CMK (cell line): ENCODE measurements at regions not wholly inside any gene's neighbourhood (a gene's known extent, or its start where the extent isn't known, plus 50 kb on each side); places are given as distances from the start of the nearest gene placed in this dataset.

Experiments used
- DNase-seq: peaks from one replicate; pipeline ENCODE4 v3.0.0-alpha.2; 2010; ENCODE audit warnings: low read depth

DNA sequence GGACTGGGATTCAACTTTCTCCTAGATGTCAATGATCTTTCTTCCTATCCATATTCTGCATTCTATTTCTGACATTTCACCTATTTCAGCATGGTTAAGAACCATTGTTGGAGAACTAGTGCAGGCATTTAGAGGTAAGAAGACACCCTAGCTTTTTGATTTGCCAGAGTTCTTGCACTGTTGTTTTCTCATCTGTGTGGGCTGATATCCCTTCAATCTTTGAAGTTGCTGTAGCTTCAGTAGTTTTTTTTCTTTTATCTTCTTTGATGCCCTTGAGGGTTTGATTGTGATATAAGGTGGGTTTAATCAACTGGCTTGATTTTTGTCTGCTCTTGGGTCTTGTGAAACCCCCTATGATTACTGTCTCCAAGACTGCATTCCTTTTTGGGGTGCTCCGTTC lies 502.1 kb downstream of the ETS1 start:
- no peak for DNase-seq

DNA sequence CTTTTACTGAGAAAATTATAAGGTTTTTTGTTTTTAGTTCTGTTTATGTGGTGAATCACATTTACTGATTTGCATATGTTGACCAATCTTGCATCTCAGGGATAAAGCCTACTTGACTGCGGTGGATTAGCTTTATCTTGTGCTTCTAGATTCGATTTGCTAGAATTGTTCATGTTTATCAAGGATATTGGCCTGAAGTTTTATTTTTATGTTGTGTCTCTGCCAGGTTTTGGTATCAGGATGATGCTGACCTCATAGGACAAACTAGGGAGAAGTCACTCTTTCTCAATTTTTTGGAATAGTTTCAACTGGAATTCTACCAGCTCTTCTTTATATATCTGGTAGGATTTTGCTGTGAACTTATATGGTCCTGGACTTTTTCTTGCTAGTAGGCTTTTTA lies 504.8 kb downstream of the ETS1 start:
- DNase-seq, result no peak

DNA sequence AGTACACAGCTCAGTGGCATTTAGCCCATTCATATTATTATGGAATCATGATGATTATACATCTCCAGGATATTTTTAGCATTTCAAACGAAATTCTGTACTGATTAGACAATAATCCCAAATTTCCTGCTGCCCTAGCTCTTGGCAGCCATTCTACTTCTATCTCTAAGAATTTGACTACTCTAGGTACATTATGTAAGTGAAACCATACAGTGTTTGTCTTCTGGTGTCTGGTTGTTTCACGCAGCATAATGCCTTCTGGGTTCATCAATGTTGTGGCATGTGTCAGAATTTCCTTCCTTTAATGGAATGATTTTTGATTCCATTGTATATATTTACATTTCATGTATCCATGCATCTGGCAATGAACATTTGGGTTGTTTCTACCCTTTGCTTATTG lies 517.7 kb downstream of the ETS1 start:
- DNase-seq, result no peak

DNA sequence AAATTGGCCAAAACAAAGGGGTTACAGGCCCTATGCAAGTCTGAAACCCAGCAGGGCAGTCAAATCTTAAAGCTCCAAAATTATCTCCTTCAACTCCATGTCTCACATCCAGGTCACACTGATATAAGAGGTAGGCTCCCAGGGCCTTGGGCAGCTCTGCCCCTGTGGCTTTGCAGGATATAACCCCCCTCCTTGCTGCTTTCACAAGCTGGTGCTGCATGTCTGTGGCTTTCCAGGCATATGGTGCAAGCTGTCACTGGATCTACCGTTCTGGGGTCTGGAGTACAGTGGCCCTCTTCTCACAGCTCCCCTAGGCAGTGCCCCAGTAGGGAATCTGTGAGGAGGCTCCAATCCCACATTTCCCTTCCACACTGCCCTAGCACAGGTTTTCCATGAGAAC lies 519.6 kb downstream of the ETS1 start:
- no peak for DNase-seq

DNA sequence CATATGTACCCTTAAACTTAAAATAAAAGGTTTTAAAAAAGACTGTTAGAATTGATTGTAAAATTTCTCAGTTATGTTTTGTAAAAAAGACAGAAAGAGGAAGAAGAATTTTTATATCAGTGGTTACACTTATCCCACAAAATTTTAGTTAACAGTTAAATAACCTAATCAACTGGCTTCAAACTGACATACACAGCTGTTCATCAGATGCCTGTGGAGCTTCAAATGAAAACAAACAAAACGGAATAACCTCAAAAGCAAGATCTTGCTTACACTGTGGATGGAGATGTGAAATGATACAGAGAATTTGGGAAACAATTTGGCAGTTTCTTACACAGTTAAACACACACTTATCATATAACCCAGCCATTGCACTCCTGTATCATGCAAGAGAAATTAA lies 521.0 kb downstream of the ETS1 start:
- no peak for DNase-seq

DNA sequence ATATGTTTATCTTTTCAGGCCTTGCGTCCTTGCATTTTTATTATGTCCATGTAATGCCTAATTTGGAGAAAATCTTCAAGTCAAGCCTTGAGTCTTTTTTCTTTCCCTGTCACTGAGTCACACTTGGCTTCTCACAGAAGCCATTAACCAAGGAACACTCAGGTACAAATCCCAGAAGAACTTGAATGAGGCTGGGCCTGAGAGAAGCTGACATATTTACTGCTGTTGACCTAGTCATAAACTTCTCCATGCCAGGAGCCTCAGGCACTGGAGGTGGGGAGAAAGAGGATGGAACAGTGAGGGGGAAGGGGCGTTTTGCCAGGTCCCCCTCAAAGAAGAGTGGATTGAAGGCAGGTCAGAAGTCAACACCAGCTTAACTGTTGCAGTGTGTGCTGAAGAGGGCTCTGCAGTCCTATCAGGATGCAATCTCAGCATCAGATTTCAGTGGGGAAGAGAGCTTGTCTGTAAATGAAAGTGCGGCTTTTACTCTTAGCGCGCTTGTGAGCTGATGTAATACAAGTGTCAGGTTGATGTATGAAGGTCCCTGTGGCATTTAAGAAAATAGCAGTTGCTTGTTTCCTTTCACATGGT lies 526.0 kb downstream of the ETS1 start:
- DNase-seq, result no peak

DNA sequence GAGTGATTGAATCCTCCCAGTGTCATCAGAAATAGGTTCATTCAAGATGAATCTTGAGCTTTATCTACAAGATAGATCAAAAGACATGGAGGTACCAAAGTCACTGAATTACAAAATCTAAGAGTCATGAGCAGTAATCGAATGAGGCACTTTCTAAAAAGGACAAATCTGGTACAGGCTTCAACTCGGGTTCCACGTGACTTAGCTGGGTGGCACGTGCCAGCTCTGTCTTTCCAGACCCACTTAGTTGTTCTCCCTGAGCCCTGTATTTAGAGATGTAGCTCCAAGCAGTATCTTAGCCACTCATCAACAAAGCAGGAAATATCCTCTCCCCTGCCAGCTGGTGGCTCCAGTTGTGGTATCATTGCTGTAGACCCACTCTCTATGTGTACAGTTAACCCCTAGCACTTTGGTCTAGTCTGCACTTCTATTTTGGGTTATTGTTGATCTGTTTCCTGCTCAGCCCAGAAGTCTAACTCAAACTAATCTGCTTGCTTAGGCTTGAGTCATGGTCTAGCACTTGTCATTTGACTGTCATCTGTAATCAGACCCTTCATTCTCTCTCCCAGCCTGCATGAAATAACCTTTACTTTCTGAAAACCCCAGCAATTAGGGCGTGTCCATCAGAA lies 528.7 kb downstream of the ETS1 start:
- DNase-seq, result no peak

DNA sequence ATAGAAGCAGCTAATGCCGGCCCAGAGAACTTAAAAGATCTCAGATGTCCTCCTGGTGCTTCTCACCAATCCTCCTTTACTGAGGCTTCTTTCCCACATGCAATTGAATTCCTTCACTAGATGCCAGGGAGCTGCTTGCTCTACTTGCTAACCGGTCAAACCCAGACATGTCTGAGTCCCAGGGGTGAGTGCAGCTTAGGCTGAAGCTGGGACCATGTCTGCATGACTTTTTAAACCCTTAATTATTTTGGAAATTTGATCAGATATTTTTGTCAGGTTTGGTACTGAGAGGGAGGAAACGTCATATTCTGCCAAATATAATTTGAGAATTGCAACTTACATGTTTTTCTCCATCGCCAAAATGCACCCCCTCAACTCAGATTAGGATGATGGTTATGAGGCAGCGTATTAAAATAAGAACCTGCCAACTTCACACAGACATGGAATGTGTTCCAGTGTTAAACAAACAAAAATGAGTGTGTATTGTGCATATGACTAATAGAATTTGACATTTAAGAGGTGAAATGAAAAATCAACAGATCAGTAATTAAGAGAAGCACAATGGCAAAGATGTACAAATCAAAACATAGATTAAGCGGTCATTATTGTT lies 529.5 kb downstream of the ETS1 start:
- no peak for DNase-seq

DNA sequence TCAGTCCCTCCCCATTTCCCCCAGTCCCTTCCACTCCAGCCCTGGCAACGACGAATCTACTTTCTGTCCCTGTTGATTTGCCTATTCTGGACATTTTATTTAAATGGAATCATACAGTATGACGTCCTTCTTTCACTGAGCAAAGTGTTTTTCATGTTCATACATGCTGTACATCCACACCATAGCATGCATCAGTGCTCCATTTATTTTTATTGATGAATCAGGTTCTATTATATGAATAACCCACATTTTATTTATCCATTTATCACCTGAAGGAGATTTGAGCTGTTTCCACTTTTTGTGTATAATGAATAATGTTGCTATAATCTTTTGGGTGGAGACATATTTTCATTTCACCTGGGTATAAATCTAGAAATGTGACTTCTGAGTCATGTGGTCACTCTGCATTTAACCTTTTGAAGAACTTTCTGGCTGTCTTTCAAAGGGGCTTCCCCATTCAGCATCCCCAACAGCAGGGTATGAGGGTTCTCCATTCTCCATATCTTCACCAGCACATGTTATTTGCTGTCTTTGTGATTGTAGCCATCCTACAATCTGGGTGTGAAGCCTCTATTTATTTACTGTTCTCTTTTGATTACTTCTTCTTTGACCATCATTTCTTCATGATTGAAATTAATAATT lies 531.7 kb downstream of the ETS1 start:
- DNase-seq, result no peak

DNA sequence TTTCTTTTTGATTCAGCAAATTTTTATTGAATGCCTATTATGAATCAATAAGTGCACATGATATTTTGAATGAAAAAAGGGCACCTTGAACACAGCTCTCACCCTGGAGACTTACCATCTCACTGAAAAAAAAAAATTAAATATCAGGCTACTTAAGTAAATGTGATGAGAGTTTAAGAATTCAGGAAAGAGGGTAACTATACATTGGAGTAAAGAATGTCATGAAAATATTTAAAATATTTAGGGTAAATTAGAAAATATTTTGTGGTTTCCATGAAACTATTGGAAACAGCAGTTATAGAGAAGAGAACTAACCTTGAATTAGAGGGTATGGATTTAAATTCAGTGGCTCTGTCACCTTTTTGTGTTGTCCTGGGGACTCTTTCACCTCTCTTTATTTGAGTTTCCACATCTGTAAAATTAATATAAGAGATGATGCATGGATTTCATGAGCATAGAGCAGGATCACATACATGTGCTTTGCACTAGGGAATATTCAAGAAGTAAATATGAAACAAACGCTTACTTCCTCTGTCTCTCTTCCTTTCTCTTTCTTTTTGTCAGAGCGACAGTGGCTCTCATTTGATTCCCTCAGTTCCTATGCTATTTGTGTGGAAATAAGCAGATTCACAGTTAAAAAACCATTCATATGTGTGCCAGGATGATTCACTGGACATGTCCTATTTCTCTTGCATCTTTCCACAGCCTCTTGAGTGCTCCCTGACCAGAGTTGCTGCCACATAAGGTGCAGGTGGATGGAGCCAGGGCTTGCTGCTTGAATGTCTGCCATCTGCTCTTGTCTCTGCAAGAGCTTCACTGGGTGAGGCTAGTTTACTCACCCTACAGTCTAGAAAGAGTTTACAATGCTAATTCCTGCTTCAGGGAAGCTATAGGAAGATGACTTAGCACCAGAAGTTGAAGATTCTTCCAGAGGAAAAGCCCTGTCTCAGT lies 533.1 kb downstream of the ETS1 start:
- no peak for DNase-seq

DNA sequence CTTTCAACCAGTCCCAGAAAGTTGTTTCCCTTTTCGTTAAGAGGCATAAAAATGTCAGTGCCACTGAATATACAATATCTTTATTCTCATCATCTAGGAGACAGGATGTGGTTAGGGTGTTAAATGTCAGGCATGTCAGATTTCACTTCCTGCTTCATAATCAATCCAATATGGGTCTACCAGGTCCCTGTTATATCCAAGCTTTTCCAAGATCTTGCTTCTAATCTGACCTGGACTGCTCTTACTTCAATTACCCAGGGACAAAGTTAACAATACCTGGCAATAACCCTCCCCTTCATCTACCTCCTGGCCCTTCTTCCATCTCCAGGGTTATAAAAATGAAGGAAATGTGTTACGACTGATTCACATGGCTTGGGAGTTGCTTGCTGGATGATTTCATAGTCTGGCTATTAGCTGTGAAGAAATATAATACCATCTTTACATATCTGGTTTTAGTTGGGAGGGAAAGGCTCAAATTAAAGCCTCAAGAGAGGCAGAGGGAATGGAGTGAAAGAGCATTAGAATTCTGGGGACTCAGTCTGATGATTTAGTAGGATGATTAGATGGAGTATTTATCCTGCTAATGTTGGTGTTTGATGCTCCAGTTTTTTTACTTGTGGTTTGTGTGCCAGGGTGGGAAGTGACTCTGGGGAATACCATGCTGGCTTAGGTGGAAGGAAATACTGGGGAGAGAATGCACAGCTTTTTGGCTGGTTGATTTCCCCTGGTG lies 534.3 kb downstream of the ETS1 start:
- DNase-seq, result no peak

DNA sequence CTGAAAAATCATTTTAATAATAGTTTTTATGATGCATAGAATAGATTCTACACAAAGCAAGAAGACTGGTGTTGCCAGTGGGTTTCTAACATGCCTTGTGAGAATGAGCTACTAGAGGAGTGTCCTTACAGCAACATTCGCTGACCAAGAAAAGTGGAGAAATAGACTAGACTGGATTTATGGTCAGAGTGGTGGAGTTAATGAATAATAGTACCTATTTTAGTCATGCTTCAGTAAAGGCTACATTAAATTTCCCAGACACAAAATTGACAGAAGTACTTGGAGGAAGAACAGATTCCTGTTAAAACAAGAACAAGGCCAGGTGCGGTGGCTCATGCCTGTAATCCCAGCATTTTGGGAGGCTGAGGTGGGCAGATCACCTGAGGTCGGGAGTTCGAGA lies 539.2 kb downstream of the ETS1 start:
- no peak for DNase-seq

DNA sequence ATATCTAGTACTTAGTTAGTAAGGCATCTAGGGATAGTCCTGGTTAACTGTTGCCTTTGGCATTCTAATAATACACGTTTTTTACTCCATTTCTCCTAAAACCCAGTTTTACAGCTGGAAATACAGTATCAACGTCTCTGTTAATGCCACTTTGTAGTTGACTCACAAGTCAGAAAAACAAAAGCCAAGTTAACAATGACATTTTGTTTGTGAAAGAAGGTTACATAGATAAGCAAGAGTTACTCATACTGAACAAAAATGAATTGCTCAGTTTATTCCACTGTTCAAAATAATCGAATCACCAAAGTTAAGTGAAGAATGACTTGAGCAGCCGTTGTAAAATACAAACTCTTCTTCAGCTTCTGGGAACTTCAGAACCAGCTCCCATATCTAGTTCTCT lies 540.3 kb downstream of the ETS1 start:
- DNase-seq, result no peak

DNA sequence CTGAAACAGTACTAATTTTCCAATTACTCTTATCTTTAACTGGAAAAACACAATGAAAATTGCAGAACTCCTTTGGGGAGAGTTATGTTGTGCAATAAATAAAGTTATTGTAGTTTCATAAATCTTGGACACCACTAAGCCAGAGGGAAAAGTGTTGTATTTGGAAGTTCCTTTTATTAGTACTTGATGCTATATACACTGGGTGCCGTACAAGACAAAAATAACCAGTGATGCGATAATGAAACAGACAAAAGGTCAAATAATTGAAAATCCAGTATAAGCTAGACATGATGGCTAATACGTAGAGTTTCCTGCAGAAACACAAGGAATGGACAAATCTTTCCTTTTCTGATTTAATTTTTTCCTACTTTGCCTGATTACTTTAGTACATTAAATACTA lies 541.1 kb downstream of the ETS1 start:
- DNase-seq, result no peak

DNA sequence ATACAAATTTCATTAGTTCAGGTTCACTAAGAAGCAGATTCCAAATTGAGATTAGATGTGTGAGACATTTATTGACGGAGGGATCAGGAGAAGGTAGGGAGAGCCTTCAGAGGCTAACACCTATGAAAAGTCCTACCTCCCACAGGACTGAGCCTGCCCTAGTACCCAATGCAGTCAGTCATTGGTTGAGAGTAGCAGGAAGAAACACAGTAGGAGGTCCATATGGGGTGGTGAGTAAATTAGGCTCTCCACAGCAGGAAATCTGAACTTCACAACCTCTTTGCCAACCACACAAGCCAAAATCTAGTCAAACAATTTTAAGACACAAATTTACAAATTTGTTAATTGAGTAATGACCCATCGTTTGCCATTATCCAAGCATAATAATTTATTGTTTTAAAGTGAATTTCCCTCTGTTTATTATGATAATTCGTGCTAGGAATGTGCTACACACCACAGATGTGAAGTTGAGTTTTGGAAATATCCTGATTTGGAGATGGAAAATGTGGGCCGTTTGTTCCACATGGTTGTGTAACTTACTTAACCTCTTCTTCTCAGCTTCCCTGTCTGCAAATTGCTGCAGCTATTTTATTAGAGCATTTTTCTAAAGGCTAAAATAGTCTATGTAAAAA lies 542.1 kb downstream of the ETS1 start:
- DNase-seq, result no peak

DNA sequence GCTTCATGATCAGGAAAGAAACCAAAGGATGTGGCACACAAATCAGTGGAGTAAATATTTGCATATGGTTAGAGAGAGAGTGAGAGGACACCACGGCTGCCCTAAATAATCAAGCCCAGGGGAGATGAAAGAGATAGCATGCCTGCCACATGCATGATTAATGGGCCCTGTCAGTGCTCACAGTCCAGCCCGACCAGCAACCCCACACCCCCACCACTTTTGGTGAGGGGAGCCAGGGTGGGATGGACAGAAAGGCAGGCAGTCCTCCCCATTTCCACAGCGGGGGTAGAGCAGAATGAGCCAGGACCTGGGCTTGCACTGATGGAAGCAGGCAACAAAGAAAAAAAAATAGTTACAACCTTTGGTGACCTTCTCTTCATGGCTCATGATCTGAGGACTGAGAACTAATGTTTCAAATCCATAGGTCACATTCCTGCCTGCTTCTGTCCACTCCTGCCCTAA lies 545.0 kb downstream of the ETS1 start:
- no peak for DNase-seq

DNA sequence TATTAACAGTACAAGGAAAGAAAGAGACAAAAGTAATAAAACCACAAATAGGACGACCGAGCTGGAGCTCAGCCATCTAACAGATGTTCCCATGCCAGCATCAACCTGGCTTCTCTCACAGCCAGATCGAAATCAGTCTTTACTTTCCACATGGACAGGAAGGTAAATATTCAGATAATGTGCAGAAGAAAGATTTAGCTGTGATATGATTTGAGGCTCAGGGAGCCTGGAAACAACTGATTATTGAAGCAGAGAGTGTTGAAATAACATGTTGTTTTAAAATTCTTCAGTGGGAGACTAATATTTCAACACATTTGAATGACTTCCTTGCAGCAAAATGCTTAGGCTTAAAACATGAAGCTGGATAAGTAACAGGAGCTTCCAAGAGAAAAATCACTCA lies 546.8 kb downstream of the ETS1 start:
- no peak for DNase-seq

DNA sequence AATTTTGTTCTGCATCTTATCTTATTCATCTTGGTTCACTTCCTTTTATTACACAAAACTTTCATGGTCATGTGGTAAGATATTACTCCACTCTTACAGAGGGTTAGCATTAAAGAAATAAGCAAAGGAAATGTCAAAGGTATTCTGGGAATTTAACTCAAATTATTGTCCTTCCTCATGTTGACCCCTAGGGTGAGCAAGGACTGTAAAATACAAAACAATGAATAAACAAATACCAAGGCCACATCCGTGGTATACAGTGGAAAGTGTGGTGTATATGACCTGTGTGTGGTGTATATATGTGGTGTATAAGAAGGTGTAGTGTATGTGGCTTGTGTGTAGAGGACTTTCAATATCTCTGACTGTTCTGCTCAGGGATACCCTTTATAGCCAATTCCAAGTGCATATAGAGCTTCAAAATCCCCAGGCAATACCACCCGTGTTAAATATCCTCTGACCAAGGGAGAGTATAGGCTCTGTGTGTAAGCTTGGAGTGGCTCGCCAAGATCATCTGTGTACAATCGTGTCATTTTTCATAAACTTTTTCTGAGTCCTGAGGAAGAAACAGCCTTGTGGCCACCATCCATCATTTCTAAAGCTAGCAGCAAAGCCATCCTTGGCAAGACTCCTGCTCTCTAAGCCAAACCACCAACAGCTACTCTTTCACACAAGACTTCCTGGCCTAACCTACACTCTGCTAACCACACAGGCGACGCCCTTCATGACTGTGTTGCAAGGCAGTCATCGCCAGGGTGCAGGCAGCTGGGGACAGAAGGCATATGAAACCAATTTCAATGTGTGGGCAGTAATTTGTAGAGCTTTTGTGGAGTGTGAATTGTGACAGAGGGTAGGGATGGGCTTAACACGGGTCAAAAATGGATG lies 548.0 kb downstream of the ETS1 start:
- peak; percentile 41 for DNase-seq

DNA sequence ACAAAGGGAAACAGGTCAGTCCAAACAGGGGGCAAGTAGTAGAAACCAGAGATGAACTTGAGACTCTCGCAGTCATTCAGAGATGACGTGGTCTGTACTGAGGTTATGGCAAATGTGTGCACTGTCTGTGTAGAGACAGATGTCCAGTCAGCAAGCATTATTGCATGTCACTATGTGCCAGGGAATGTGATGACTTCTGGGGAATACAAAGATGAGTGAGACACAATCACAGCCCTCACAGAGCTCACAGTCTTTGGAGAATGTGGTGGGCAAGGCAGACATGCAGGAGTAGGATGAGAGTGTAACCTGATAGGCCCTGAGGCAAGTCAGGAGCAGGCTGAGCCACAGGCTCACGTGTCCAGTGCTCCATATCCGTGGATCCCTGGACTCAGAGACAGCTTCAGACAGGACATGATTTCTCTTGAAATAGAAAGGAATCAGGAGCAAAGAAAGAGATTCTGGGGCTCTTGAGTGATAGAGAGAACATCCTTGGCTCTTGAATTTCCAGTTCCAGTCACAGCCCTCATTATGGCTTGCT lies 550.7 kb downstream of the ETS1 start:
- no peak for DNase-seq

DNA sequence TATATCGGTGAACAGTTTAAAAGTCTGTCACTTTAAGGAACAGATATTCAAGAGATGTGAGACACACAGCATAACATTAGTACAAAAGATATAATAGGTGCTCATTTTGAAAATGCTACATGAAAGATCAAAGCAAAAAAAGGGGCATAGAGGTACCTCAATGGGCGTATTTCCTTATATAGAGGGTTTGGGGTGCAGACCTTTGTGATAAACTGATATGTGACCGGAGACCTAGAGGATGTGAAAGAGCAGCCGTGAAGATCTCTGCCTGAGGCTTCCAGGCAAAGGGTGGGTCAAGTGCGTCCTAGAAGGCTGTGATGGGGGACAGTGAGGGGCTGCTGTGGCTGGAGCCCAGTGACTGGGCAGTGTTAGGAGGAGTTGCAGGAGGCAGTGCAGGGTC lies 551.4 kb downstream of the ETS1 start:
- DNase-seq, result no peak
